Uterus (tissue), 3 donors: ENCODE measurements at regions not wholly inside any gene's neighbourhood (a gene's known extent, or its start where the extent isn't known, plus 50 kb on each side); places are given as distances from the start of the nearest gene placed in this dataset. TPM values are rescaled to one million over a fixed set of nuclear protein-coding genes. Genes with fewer than 3 reads are reported as not detected.

Experiments used
- DNase-seq, 2 donors: peaks; one replicate each; pipeline ENCODE4 v3.0.0-alpha.2; 2019 to 2020
- H3K27ac ChIP-seq, 2 donors: fragments of 200-600 bp; sonication (generic); 1 replicate in 1 of 2; 2 replicates in 1 of 2; pipeline ENCODE4 v1.5.1; 2016 to 2018
- H3K27me3 ChIP-seq, 2 donors: fragments of 200-600 bp; sonication (generic); one replicate each; pipeline ENCODE4 v1.5.1; 2018 to 2019; ENCODE audit warnings: control low read depth in 1 of 2
- H3K36me3 ChIP-seq, 2 donors: fragments of 200-600 bp; sonication (generic); one replicate each; pipeline ENCODE4 v1.5.1; 2019; ENCODE audit warnings: control low read depth in 1 of 2
- H3K4me1 ChIP-seq, 2 donors: fragments of 200-600 bp; sonication (generic); one replicate each; pipeline ENCODE4 v1.5.1; 2018 to 2019; ENCODE audit warnings: control low read depth in 1 of 2
- H3K4me3 ChIP-seq, 2 donors: fragments of 200-600 bp; sonication (generic); 1 replicate in 1 of 2; 2 replicates in 1 of 2; pipeline ENCODE4 v1.5.1; 2018 to 2019; ENCODE audit warnings: mild to moderate bottlenecking in 1 of 2
- H3K9me3 ChIP-seq, 2 donors: fragments of 200-600 bp; sonication (generic); one replicate each; pipeline ENCODE4 v1.5.1; 2019; ENCODE audit warnings: control low read depth in 1 of 2
- CTCF ChIP-seq, 4 experiments: fragments of 200-600 bp in 2 of 4; fragments of 450-650 bp in 2 of 4; sonication (generic) in 2 of 4; IDR thresholded peaks; one replicate each; pipeline ENCODE4 v1.5.1; 2016 to 2019; ENCODE audit warnings: antibody characterized with exemption in 4 of 4, mild to moderate bottlenecking in 2 of 4, moderate library complexity in 1 of 4
- POLR2A ChIP-seq, 2 donors: fragments of 450-650 bp; IDR thresholded peaks; one replicate each; pipeline ENCODE4 v1.6.1; 2016; ENCODE audit warnings: antibody characterized with exemption in 2 of 2, mild to moderate bottlenecking in 1 of 2, moderate library complexity in 1 of 2
- intact Hi-C: fragments of 100-400 bp; cut with DNase I; formaldehyde crosslinking; loops from one replicate; pipeline ENCODE4 v1.15.1; 2023; ENCODE audit warnings: low total_unique reads
- small RNA-seq: library from RNA; depleted of rRNA; stranded (forward); fragments of <200 nt; gene quantifications from one replicate; pipeline ENCODE3, GENCODE V24; 2016
- donor health status: DM: yes; HTN: yes; CAD: no.

GRCh38 chr3:73681198-73681597 lies 56.5 kb upstream of the PDZRN3 start:
- intact Hi-C loops: no loop called here
- no peak overlapping the region for H3K27ac ChIP-seq
- H3K4me1 ChIP-seq: no peaks in the 10 kb centered on the region
- no peaks in the 10 kb centered on the region for H3K27me3 ChIP-seq
- H3K9me3 ChIP-seq: no peaks in the 10 kb centered on the region
- no peak for TF ChIP-seq CTCF (IDR thresholded peaks at IDR 0.05)
- no peak for TF ChIP-seq POLR2A (IDR thresholded peaks at IDR 0.05)
- no peak for DNase-seq
- no peak overlapping the region for H3K4me3 ChIP-seq
- H3K36me3 ChIP-seq: no peaks in the 10 kb centered on the region

GRCh38 chr3:73680391-73681095 lies 55.8 kb upstream of the PDZRN3 start:
- intact Hi-C loops: no loop called here
- Histone ChIP-seq H3K9me3 (no peaks in the 10 kb centered on the region), H3K4me1 (no peaks in the 10 kb centered on the region), H3K27me3 (no peaks in the 10 kb centered on the region), H3K36me3 (no peaks in the 10 kb centered on the region), H3K4me3 (no peak overlapping the region), H3K27ac (no peak overlapping the region)
- no peak for DNase-seq
- TF ChIP-seq CTCF (IDR thresholded peaks at IDR 0.05) (no peak), POLR2A (IDR thresholded peaks at IDR 0.05) (no peak)

GRCh38 chr3:73677336-73678024 lies 52.7 kb upstream of the PDZRN3 start:
- no peak overlapping the region for H3K27ac ChIP-seq
- intact Hi-C loops: no loop called here
- no peaks in the 10 kb centered on the region for H3K36me3 ChIP-seq
- no peaks in the 10 kb centered on the region for H3K9me3 ChIP-seq
- no peaks in the 10 kb centered on the region for H3K27me3 ChIP-seq
- no peak for DNase-seq
- TF ChIP-seq POLR2A (IDR thresholded peaks at IDR 0.05) (no peak), CTCF (IDR thresholded peaks at IDR 0.05) (no peak)
- no peaks in the 10 kb centered on the region for H3K4me1 ChIP-seq
- no peak overlapping the region for H3K4me3 ChIP-seq

Small RNA genes in the stretch of these regions (small RNA-seq; reads per million reads assigned to genes)
- not detected for gene RF00017
